Heart left ventricle (tissue), 13 donors: ENCODE measurements at regions not wholly inside any gene's neighbourhood (a gene's known extent, or its start where the extent isn't known, plus 50 kb on each side); places are given as distances from the start of the nearest gene placed in this dataset.

ENCODE experiments used
- CTCF ChIP-seq, 12 donors: fragments of 200-600 bp; sonication (generic) in 4 of 12; IDR thresholded peaks; one replicate each; pipeline versions ENCODE4 v1.5.0 to v1.8.0; 2018 to 2022; ENCODE audit warnings: antibody characterized with exemption in 12 of 12, mild to moderate bottlenecking in 5 of 12
- POLR2A ChIP-seq, 2 donors: fragments of 450-650 bp; IDR thresholded peaks; one replicate each; pipeline ENCODE4 v1.6.1; 2017; ENCODE audit warnings: antibody characterized with exemption in 2 of 2, mild to moderate bottlenecking in 2 of 2, moderate library complexity in 2 of 2
- donor health status: ischemic (EF 13 %, LVEDD 7.1; RV severe dilation, severe dysfunction).
- donor health status: DM: no; HTN: yes; CAD: no.
- donor health status: DM: no; HTN: no; CAD: no.
- donor health status: ischemic (EF 25% LVEDD 6.9; RV normal size, moderate dysfunction).
- donor health status: ischemic (EF 25% LVEDD 5.7; RV mildly dilated, moderate dysfunction).
- donor health status: ischemic (EF 35%, LVEDD 5.7; RV mildly dilated, moderate dysfunction).
- donor health status: nonischemic (EF 11% LVEDD 7.7; RV severe dilation, severe dysfunction).
- donor health status: DM: yes; HTN: yes; CAD: no.
- donor health status: PGD.
- donor health status: ischemic (EF 29% LVEDD 5.4; RV normal size, mild dysfunction).
- donor health status: nonischemic (EF 23%, LVEDD 6.1; RV moderate dilation, normal function).

DNA sequence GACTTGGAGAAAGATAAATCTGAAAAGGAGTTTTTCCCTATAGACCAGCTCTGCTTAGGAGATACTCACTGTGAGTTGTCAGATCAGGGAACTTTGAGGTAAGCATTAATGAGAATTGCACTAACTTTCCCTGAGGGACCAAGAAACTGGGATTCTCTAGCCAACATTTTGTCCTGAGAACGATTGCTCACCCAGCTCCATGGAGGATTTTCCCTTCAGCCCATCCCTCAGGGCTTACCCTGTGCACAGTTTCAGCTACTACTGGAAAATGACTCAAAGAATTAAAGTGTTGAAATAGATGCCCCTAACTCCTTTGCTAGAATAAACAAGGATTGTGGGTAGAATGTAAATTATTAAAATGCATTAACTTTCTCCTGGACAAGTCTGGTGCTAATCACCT lies 237.2 kb upstream of the IL12B start:
- TF ChIP-seq CTCF (IDR thresholded peaks at IDR 0.05) = no peak
- no peak for TF ChIP-seq POLR2A (IDR thresholded peaks at IDR 0.05)
